Cardiac muscle cell (in vitro differentiated cells and primary cell): ENCODE measurements at regions not wholly inside any gene's neighbourhood (a gene's known extent, or its start where the extent isn't known, plus 50 kb on each side); places are given as distances from the start of the nearest gene placed in this dataset.

ENCODE experiments used
- DNase-seq, 2 donors: peaks; one replicate each; pipeline versions ENCODE4 v3.0.0 to v3.0.0-alpha.2; 2010 to 2017; ENCODE audit warnings: low read depth in 1 of 2, low spot score in 1 of 2
- H3K27ac ChIP-seq: fragments of 200-600 bp; sonication (generic); 2 replicates; pipeline ENCODE4 v1.5.1; 2016
- H3K27me3 ChIP-seq: fragments of 200-600 bp; sonication (generic); 2 replicates; pipeline ENCODE4 v1.6.0; 2016; ENCODE audit warnings: control low read depth
- H3K36me3 ChIP-seq: fragments of 200-600 bp; sonication (generic); 2 replicates; pipeline ENCODE4 v1.5.1; 2016; ENCODE audit warnings: control low read depth
- H3K4me1 ChIP-seq: fragments of 200-600 bp; sonication (generic); 2 replicates; pipeline ENCODE4 v1.8.1; 2017; ENCODE audit warnings: low read depth, mild to moderate bottlenecking, mixed run types
- H3K4me3 ChIP-seq: fragments of 200-600 bp; sonication (generic); 2 replicates; pipeline ENCODE4 v1.5.1; 2016; ENCODE audit warnings: mild to moderate bottlenecking
- H3K9me3 ChIP-seq: fragments of 200-600 bp; sonication (generic); 2 replicates; pipeline ENCODE4 v1.5.1; 2017; ENCODE audit warnings: low read depth, mild to moderate bottlenecking, control low read depth
- TF ChIP-seq, protein P1 (sequence below): IDR thresholded peaks from 2 replicates; pipeline ENCODE4 v1.5.1; 2012; ENCODE audit warnings: low read depth, mild to moderate bottlenecking, low read length

DNA sequence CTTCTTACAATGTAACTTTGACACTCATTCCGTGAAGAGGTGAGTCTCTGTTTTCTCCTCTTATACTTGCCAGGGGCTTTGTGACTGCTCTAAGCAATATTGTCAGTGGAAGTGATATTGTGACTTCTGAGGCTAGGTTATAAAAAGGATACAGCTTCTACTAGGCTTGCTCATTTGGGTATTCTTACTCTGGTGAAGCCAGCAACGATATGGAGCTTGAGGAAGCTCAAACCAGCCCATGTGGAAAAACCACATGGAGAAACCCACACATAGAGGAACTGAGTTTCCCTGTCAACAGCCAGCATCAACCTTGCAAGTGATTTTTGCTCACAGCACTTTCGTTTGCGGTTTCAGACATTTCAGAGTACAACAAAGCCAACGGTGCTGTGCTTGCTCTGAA, 149.6 kb upstream of the SEMA3E start:
- no peaks in the 10 kb centered on the region for H3K4me1 ChIP-seq
- H3K4me3 ChIP-seq, result no peak overlapping the region
- H3K27ac ChIP-seq, result no peak overlapping the region
- H3K27me3 ChIP-seq, result no peaks in the 10 kb centered on the region
- H3K36me3 ChIP-seq, result no peaks in the 10 kb centered on the region
- TF ChIP-seq, protein P1, sequence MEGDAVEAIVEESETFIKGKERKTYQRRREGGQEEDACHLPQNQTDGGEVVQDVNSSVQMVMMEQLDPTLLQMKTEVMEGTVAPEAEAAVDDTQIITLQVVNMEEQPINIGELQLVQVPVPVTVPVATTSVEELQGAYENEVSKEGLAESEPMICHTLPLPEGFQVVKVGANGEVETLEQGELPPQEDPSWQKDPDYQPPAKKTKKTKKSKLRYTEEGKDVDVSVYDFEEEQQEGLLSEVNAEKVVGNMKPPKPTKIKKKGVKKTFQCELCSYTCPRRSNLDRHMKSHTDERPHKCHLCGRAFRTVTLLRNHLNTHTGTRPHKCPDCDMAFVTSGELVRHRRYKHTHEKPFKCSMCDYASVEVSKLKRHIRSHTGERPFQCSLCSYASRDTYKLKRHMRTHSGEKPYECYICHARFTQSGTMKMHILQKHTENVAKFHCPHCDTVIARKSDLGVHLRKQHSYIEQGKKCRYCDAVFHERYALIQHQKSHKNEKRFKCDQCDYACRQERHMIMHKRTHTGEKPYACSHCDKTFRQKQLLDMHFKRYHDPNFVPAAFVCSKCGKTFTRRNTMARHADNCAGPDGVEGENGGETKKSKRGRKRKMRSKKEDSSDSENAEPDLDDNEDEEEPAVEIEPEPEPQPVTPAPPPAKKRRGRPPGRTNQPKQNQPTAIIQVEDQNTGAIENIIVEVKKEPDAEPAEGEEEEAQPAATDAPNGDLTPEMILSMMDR, result no peak
- no peaks in the 10 kb centered on the region for H3K9me3 ChIP-seq
- DNase-seq, result no peak

GRCh38 chr7:83796760-83797159, 147.8 kb upstream of the SEMA3E start:
- Histone ChIP-seq H3K36me3 (no peaks in the 10 kb centered on the region), H3K27me3 (no peaks in the 10 kb centered on the region), H3K9me3 (no peaks in the 10 kb centered on the region), H3K4me1 (no peaks in the 10 kb centered on the region), H3K27ac (no peak overlapping the region), H3K4me3 (no peak overlapping the region)
- no peak for DNase-seq
- TF ChIP-seq, protein P1, result no peak

DNA sequence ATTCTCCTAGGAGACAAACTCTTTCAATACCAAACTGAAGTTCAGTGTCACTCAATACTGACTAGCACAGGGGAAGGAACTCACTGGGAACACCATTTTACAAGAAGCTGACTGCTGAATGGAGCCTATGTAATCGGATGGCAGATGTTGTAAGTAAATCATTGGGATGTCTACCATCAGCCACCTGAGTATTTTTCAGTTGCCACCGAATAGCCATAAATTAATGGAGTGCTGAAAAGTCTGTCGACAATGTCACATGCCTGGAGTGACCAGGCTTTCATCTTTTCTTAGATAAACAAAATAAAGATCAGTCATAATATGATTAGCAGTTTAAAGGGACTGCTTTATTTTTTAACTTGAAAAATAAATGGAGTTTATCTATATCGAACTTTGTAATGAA, 145.9 kb upstream of the SEMA3E start:
- H3K36me3 ChIP-seq, result no peaks in the 10 kb centered on the region
- no peak for DNase-seq
- H3K9me3 ChIP-seq, result no peaks in the 10 kb centered on the region
- TF ChIP-seq, protein P1, result no peak
- H3K27ac ChIP-seq, result no peak overlapping the region
- no peak overlapping the region for H3K4me3 ChIP-seq
- no peaks in the 10 kb centered on the region for H3K27me3 ChIP-seq
- H3K4me1 ChIP-seq, result no peaks in the 10 kb centered on the region

DNA sequence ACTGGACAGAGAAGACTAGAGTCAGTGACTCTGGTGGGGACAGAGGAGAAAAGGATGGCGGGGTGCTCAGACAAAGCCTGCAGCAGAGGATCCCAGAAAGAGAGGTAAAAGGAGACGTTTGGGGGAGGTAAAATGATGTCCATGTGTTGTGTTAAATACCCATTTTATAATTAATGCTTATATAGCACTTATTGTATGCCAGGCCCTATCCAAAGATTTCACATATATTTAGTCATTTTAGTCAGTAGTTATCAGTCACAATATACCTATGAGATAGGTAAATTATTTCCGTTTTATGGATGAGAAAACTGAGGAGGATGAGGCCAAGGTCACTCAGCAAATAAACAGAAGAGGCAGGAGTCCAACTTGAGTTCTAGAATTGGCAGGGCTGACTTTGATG, 144.6 kb upstream of the SEMA3E start:
- no peak overlapping the region for H3K27ac ChIP-seq
- H3K36me3 ChIP-seq, result no peaks in the 10 kb centered on the region
- H3K9me3 ChIP-seq, result no peaks in the 10 kb centered on the region
- no peaks in the 10 kb centered on the region for H3K27me3 ChIP-seq
- DNase-seq, result no peak
- no peak overlapping the region for H3K4me3 ChIP-seq
- TF ChIP-seq, protein P1, result no peak
- H3K4me1 ChIP-seq, result no peaks in the 10 kb centered on the region

DNA sequence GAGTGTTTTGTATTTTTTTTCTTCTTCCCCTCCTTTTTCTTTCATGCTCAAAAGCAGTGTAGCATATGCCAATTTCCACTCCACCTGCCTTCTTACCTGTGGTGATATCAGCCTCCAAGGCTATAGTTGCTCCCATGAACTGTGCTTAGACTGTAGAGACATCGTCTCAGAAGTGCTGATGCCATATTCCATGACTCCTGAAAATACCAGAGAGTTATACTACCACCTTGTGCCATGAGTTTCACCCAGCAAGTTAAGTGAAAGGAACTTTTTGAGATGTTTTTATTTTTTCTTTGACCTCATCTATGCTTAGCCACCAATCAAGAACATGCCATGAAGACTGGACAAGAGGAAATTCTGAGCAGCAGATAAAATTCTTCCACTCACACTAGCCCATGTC, 142.8 kb upstream of the SEMA3E start:
- TF ChIP-seq, protein P1, result no peak
- no peaks in the 10 kb centered on the region for H3K27me3 ChIP-seq
- DNase-seq, result no peak

DNA sequence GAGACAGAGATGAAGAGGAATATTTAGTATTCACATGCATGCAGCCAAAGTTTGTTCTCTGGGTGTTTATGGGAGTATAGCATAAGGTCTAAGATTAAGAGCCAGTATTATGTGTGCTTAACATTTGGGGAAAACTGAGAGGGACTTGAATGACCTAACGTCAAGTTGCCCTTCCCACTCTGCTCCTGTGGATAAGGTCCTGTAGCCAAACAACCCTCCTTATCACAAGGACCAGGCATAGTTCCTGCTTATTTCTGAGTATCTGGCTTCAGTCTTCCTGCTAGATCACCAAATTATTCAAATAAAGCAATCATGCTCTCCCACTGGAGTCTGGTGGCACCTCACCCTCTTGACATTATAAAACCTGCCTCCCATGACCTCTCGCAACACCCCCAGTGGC, 137.9 kb upstream of the SEMA3E start:
- H3K9me3 ChIP-seq, result no peaks in the 10 kb centered on the region
- no peaks in the 10 kb centered on the region for H3K36me3 ChIP-seq
- no peaks in the 10 kb centered on the region for H3K4me1 ChIP-seq
- TF ChIP-seq, protein P1, result no peak
- no peak overlapping the region for H3K4me3 ChIP-seq
- H3K27ac ChIP-seq, result no peak overlapping the region
- no peak for DNase-seq
- H3K27me3 ChIP-seq, result no peaks in the 10 kb centered on the region

More for the DNA sequence above, 142.8 kb upstream of the SEMA3E start:
- no peak overlapping the region for H3K4me3 ChIP-seq
- no peak overlapping the region for H3K27ac ChIP-seq
- H3K4me1 ChIP-seq, result no peaks in the 10 kb centered on the region
- H3K9me3 ChIP-seq, result no peaks in the 10 kb centered on the region
- no peaks in the 10 kb centered on the region for H3K36me3 ChIP-seq
